SK-N-SH (cell line): ENCODE measurements at regions not wholly inside any gene's neighbourhood (a gene's known extent, or its start where the extent isn't known, plus 50 kb on each side); places are given as distances from the start of the nearest gene placed in this dataset.

ENCODE experiments used
- CTCF ChIA-PET: fragments of 300-600, 350-600 bp; formaldehyde crosslinking; extraction: SDS; loops from one replicate; lab custom pipeline; 2021; lab: Yijun Ruan, JAX
- POLR2A ChIA-PET: fragments of 350-600 bp; sonication (Branson Sonifier 250); formaldehyde crosslinking; extraction: SDS; loops from one replicate; lab custom pipeline; 2020; ENCODE audit warnings: antibody characterized with exemption, inconsistent platforms; lab: Yijun Ruan, JAX
- DNase-seq: peaks from one replicate; pipeline ENCODE4 v3.0.0; 2012
- H2AFZ ChIP-seq: fragments of 200-600 bp; sonication (generic); 2 replicates; pipeline ENCODE4 v1.8.1; 2016; ENCODE audit warnings: antibody characterized with exemption, mild to moderate bottlenecking, low read depth
- H3F3A ChIP-seq: fragments of 200-600 bp; sonication (generic); replicated peaks from 2 replicates; pipeline ENCODE3; 2016; ENCODE audit warnings: antibody characterized with exemption, mild to moderate bottlenecking; ENCODE audit not compliant: insufficient read depth
- H3K27ac ChIP-seq, 2 experiments: fragments of 200-500 bp in 1 of 2; fragments of 200-600 bp in 1 of 2; sonication (Bioruptor generic) in 1 of 2; sonication (generic), shearing (Covaris generic) in 1 of 2; 2 replicates each; pipeline versions ENCODE4 v1.5.1 to v1.6.1; 2014 to 2016; ENCODE audit warnings: low read depth in 2 of 2, inconsistent platforms in 1 of 2, low read length in 1 of 2, mild to moderate bottlenecking in 1 of 2, mixed read lengths in 1 of 2
- H3K27me3 ChIP-seq: fragments of 200-600 bp; sonication (generic), shearing (Covaris generic); 2 replicates; pipeline ENCODE4 v1.6.1; 2016; ENCODE audit warnings: mixed run types; ENCODE audit not compliant: insufficient read depth
- H3K36me3 ChIP-seq, 2 experiments: fragments of 200-500 bp in 1 of 2; fragments of 200-600 bp in 1 of 2; sonication (Bioruptor generic) in 1 of 2; sonication (generic) in 1 of 2; replicated peaks in 1 of 2; 2 replicates each; pipeline versions ENCODE3 to v1.5.1; 2014 to 2016; ENCODE audit warnings: low read length in 1 of 2, mild to moderate bottlenecking in 1 of 2; ENCODE audit not compliant: insufficient read depth in 2 of 2, control insufficient read depth in 1 of 2
- H3K4me1 ChIP-seq, 2 experiments: fragments of 200-500 bp in 1 of 2; fragments of 200-600 bp in 1 of 2; sonication (Bioruptor generic) in 1 of 2; sonication (generic), shearing (Covaris generic) in 1 of 2; 2 replicates each; pipeline versions ENCODE4 v1.5.1 to v1.6.1; 2014 to 2016; ENCODE audit warnings: low read depth in 1 of 2, low read length in 1 of 2, mixed run types in 1 of 2; ENCODE audit not compliant: insufficient read depth in 2 of 2, control insufficient read depth in 1 of 2
- H3K4me2 ChIP-seq: fragments of 200-600 bp; sonication (generic), shearing (Covaris generic); 2 replicates; pipeline ENCODE4 v1.6.1; 2017; ENCODE audit warnings: mixed run types
- H3K4me3 ChIP-seq, 2 experiments: fragments of 200-500 bp in 1 of 2; fragments of 200-600 bp in 1 of 2; sonication (Bioruptor generic) in 1 of 2; sonication (generic), shearing (Covaris generic) in 1 of 2; 2 replicates each; pipeline versions ENCODE4 v1.5.1 to v1.8.1; 2014 to 2016; ENCODE audit warnings: low read depth in 2 of 2, inconsistent platforms in 1 of 2, low read length in 1 of 2, mild to moderate bottlenecking in 1 of 2, mixed read lengths in 1 of 2, moderate library complexity in 1 of 2
- H3K79me2 ChIP-seq: fragments of 200-600 bp; sonication (generic); 2 replicates; pipeline ENCODE4 v1.8.1; 2017; ENCODE audit warnings: mild to moderate bottlenecking; ENCODE audit not compliant: insufficient read depth
- H3K9ac ChIP-seq: fragments of 200-600 bp; sonication (generic); 2 replicates; pipeline ENCODE4 v1.6.1; 2017; ENCODE audit warnings: mixed run types
- H3K9me2 ChIP-seq: fragments of 200-600 bp; sonication (generic); 2 replicates; pipeline ENCODE4 v1.6.1; 2017; ENCODE audit warnings: mixed run types
- H3K9me3 ChIP-seq: fragments of 200-600 bp; sonication (generic); 2 replicates; pipeline ENCODE4 v1.6.1; 2017; ENCODE audit warnings: mixed run types, mild to moderate bottlenecking, moderate library complexity
- H4K20me1 ChIP-seq: fragments of 200-600 bp; sonication (generic); 2 replicates; pipeline ENCODE4 v1.6.1; 2017; ENCODE audit warnings: mild to moderate bottlenecking, mixed run types; ENCODE audit not compliant: insufficient read depth
- CTCF ChIP-seq: fragments of 200-600 bp; sonication (generic); IDR thresholded peaks from 2 replicates; pipeline ENCODE4 v1.6.1; 2017; ENCODE audit warnings: antibody characterized with exemption, mild to moderate bottlenecking, moderate library complexity
- FOSL2 ChIP-seq: IDR thresholded peaks from 2 replicates; pipeline ENCODE4 v1.4.0; 2012; ENCODE audit warnings: low read depth, mild to moderate bottlenecking, moderate library complexity, borderline replicate concordance
- FOXJ3 ChIP-seq: sonication (generic); formaldehyde crosslinking; IDR thresholded peaks from 2 replicates; pipeline ENCODE4 v1.5.1; 2020; ENCODE audit warnings: mild to moderate bottlenecking, missing genetic modification reagents
- GABPA ChIP-seq: IDR thresholded peaks from 2 replicates; pipeline ENCODE4 v1.4.0; 2012; ENCODE audit warnings: low read depth, mild to moderate bottlenecking
- IRF3 ChIP-seq: fragments of 150-350 bp; IDR thresholded peaks from 2 replicates; pipeline ENCODE4 v1.6.1; 2016; ENCODE audit warnings: mild to moderate bottlenecking, low read depth, low read length
- NFIC ChIP-seq: IDR thresholded peaks from 2 replicates; pipeline ENCODE4 v1.4.0; 2012; ENCODE audit warnings: borderline replicate concordance
- RXRA ChIP-seq: IDR thresholded peaks from 2 replicates; pipeline ENCODE4 v1.4.0; 2012; ENCODE audit warnings: low read depth, mild to moderate bottlenecking, borderline replicate concordance
- TAF1 ChIP-seq: IDR thresholded peaks from 2 replicates; pipeline ENCODE4 v1.6.1; 2012; ENCODE audit warnings: low read depth, mild to moderate bottlenecking, low read length, moderate library complexity, borderline replicate concordance
- USF1 ChIP-seq: IDR thresholded peaks from 2 replicates; pipeline ENCODE4 v1.4.0; 2012; ENCODE audit warnings: low read depth, borderline replicate concordance
- USF2 ChIP-seq: fragments of 150-350 bp; IDR thresholded peaks from 2 replicates; pipeline ENCODE4 v1.6.1; 2017; ENCODE audit warnings: antibody characterized with exemption, low read length, low read depth, borderline replicate concordance
- YY1 ChIP-seq: IDR thresholded peaks from 2 replicates; pipeline ENCODE4 v1.4.0; 2012; ENCODE audit warnings: low read depth, mild to moderate bottlenecking
- ZBTB33 ChIP-seq: IDR thresholded peaks from 2 replicates; pipeline ENCODE4 v1.4.0; 2012; ENCODE audit warnings: low read depth, borderline replicate concordance
- WGBS: methylation state at CpG from one replicate; pipeline ENCODE4 v1.1.6; 2017; ENCODE audit warnings: low lambda C conversion rate; 5-methylcytosine and 5-hydroxymethylcytosine counted together

- H3K4me1 ChIP-seq = no peaks in the 10 kb centered on the region
- no peaks in the 10 kb centered on the region for H3K27me3 ChIP-seq
- TF ChIP-seq FOSL2 = no peak
- no peak for TF ChIP-seq USF1
- TF ChIP-seq NFIC = no peak
- TF ChIP-seq IRF3 = no peak
- TF ChIP-seq CTCF = no peak
- no peak for TF ChIP-seq TAF1
- no peak for TF ChIP-seq YY1
- TF ChIP-seq RXRA = no peak
- TF ChIP-seq GABPA = no peak
- TF ChIP-seq FOXJ3 (CRISPR knock-in tag) = no peak
- no peak for TF ChIP-seq ZBTB33
- no peak for TF ChIP-seq USF2
- H2AFZ ChIP-seq = no peak overlapping the region
- no peak overlapping the region for H3K9ac ChIP-seq
- no peak overlapping the region for H3K4me2 ChIP-seq
- H3K27ac ChIP-seq = no peak overlapping the region
- WGBS = 1% methylated on average over 4 of the region's 4 CpGs
- H3K4me3 ChIP-seq = no peak overlapping the region
- no peak for DNase-seq
- H3K9me2 ChIP-seq = no peaks in the 10 kb centered on the region
- no peaks in the 10 kb centered on the region; the same call in 1 of the 2 replicates for H3K79me2 ChIP-seq
- no peaks in the 10 kb centered on the region for H4K20me1 ChIP-seq
- no peaks in the 10 kb centered on the region for H3K9me3 ChIP-seq
- no peaks in the 10 kb centered on the region for H3F3A ChIP-seq
- ChIA-PET POLR2A (no interaction called here), CTCF (no interaction called here)
- no peaks in the 10 kb centered on the region for H3K36me3 ChIP-seq
Observed at GRCh38 chr5:114120166-114120565, 241.7 kb upstream of the KCNN2 start.
